ENCODE measurements at regions not wholly inside any gene's neighbourhood (a gene's known extent, or its start where the extent isn't known, plus 50 kb on each side); places are given as distances from the start of the nearest gene placed in this dataset.
A peak's percentile ranks its signal among the peaks of the same experiment; 100 is the strongest.

DNA sequence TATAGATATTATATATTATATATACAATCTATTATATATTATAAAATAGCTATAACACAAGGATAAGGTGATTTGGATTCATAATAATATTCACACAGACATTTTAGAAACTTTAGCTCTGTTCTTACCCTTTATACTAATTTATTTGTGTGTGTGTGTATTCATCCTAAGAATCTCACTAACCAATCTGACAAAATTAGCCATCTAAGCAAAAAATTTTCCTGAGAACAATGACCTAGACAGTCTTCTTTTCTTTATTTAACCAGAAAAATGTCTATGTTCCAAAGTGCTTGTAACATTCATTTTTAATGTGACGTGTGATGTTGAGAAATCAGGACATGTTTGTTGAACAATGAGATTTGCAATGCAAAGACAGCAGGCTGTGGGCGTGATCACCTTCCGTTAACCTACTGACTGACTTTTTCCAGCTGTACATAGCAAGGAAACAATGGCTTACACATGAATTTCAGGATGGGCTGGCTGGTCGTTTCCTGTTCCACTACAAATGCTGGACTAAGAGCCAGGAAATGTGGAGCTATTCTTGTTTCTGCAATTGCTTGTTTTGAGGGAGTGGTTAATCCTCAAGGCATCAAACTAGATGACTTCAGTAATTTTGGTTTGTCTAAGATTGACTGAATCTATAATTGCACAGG is 634.6 kb upstream of the ARGLU1 start:
- no peak overlapping the region for H3K4me3 ChIP-seq
- H3K27me3 ChIP-seq: no peaks in the 10 kb centered on the region
- peak overlapping the region; percentile 34 to 75 for H3K27ac ChIP-seq
- H3K9me3 ChIP-seq: no peaks in the 10 kb centered on the region
- TF ChIP-seq, protein P1, sequence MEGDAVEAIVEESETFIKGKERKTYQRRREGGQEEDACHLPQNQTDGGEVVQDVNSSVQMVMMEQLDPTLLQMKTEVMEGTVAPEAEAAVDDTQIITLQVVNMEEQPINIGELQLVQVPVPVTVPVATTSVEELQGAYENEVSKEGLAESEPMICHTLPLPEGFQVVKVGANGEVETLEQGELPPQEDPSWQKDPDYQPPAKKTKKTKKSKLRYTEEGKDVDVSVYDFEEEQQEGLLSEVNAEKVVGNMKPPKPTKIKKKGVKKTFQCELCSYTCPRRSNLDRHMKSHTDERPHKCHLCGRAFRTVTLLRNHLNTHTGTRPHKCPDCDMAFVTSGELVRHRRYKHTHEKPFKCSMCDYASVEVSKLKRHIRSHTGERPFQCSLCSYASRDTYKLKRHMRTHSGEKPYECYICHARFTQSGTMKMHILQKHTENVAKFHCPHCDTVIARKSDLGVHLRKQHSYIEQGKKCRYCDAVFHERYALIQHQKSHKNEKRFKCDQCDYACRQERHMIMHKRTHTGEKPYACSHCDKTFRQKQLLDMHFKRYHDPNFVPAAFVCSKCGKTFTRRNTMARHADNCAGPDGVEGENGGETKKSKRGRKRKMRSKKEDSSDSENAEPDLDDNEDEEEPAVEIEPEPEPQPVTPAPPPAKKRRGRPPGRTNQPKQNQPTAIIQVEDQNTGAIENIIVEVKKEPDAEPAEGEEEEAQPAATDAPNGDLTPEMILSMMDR (IDR thresholded peaks at IDR 0.05): no peak
- peaks cover 0 to 6% of the 10 kb centered on the region in 2 donors for H3K4me1 ChIP-seq
- H3K36me3 ChIP-seq: no peaks in the 10 kb centered on the region
- peak; percentile 65 for ATAC-seq
- peak in 2 of 4 donors; percentile 19 to 60 for DNase-seq
- intact Hi-C loops (cut with DNase I): loop anchor here in 1 of 2 donors (10.0 kb wide), 1 partner anchor 952 kb away; no protein-coding TSS in a partner anchor

DNA sequence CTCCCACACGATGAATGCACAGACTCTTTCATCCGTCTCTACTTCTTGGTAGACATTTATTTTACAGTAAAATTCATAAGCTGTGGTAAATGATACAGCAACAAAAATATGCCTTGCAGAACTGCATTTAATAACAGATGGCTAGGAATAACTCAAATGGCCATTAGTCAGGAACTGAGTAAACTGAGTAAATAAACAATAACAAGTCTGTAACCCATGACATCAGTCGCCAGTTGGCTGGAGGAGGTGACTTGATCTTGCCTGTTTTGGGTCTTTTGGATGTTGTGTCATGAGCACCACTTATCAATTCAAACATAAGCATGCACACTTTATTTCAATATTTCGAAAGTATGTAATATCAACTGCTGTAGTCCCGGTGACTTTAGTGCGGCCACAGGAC is 632.6 kb upstream of the ARGLU1 start:
- Histone ChIP-seq H3K4me3 (no peak overlapping the region), H3K36me3 (no peaks in the 10 kb centered on the region), H3K27ac (no peak overlapping the region), H3K4me1 (peaks cover 0 to 4% of the 10 kb centered on the region in 2 donors), H3K9me3 (no peaks in the 10 kb centered on the region), H3K27me3 (no peaks in the 10 kb centered on the region)
- no peak for DNase-seq
- intact Hi-C loops (cut with DNase I): loop anchor here in 1 of 2 donors (10.0 kb wide), 1 partner anchor 954 kb away; no protein-coding TSS in a partner anchor
- ATAC-seq: no peak
- TF ChIP-seq, protein P1 (IDR thresholded peaks at IDR 0.05): no peak

DNA sequence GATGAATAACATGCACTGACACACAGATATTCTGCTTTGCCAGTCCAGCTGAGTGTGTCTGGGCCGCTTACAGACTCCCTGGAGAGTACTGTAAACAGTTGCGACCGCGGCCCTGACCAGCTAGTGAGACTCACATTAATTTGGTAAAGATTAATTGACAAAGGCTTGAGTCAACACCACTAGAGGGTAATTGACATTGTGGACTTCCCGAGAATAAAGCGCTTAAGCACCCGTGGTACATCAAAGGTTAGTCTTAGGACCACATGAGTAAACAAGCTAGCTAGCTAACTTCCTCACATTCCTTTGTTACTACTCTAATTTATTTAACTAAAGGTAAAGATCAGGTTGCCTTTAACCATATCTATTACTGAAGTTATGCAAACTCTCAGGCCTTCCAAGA is 624.4 kb upstream of the ARGLU1 start:
- Histone ChIP-seq H3K27me3 (no peaks in the 10 kb centered on the region), H3K9me3 (peaks cover 0 to 5% of the 10 kb centered on the region in 2 donors), H3K4me3 (no peak overlapping the region), H3K27ac (no peak overlapping the region), H3K36me3 (no peaks in the 10 kb centered on the region), H3K4me1 (no peaks in the 10 kb centered on the region)
- ATAC-seq: peak; percentile 91
- DNase-seq: peak in 1 of 4 donors; percentile 75
- intact Hi-C loops (cut with DNase I): no loop called here
- TF ChIP-seq, protein P1 (IDR thresholded peaks at IDR 0.05): no peak

DNA sequence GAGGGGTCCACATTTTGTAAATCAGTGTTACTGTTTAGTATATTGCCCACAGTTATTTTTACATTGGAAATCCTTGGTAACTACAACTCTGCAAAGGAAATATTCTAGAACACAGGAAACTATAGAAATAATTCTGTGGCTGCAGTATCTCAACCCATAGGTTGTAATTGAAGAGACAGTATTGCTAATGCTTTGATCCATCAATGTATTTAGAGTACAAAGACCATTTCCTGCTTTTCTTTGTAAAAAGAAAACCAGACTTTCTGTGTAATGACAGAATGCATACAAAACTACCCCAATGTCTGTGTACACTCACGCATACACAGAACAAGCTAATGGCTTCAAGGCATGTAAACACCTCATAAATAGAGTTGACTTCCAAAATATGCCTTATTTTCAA is 622.1 kb upstream of the ARGLU1 start:
- H3K4me1 ChIP-seq: no peaks in the 10 kb centered on the region
- H3K36me3 ChIP-seq: no peaks in the 10 kb centered on the region
- no peak overlapping the region for H3K27ac ChIP-seq
- no peak for ATAC-seq
- peaks cover 0 to 5% of the 10 kb centered on the region in 2 donors for H3K9me3 ChIP-seq
- no peak for DNase-seq
- no peaks in the 10 kb centered on the region for H3K27me3 ChIP-seq
- TF ChIP-seq, protein P1 (IDR thresholded peaks at IDR 0.05): no peak
- no peak overlapping the region for H3K4me3 ChIP-seq
- intact Hi-C loops (cut with DNase I): no loop called here

DNA sequence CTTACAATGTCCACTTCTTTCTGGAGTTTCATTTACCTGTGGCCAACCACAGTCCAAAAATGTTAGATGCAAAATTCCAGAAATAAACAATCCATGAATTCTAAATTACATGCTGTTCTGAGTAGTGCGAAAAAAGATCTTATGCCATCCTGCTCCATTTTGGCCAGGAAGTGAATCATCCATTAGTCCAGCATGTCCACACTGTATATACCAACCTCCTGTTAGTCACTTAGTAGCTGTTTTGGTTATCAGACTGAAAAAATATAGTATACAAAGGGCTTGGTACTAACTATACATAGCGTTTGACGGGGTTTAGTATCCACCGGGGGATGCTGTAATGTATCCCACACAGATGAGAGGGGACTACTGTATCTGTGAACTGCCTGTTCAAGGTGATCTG is 618.0 kb upstream of the ARGLU1 start:
- Histone ChIP-seq H3K4me1 (no peaks in the 10 kb centered on the region), H3K36me3 (no peaks in the 10 kb centered on the region), H3K27ac (no peak overlapping the region), H3K9me3 (peaks cover 0 to 6% of the 10 kb centered on the region in 2 donors), H3K4me3 (no peak overlapping the region), H3K27me3 (no peaks in the 10 kb centered on the region)
- ATAC-seq (no peak), DNase-seq (no peak)
- intact Hi-C loops (cut with DNase I): no loop called here
- TF ChIP-seq, protein P1 (IDR thresholded peaks at IDR 0.05): no peak

All from left lung (tissue), 4 donors.